Skin epidermis (tissue), 12 donors: ENCODE measurements at regions not wholly inside any gene's neighbourhood (a gene's known extent, or its start where the extent isn't known, plus 50 kb on each side); places are given as distances from the start of the nearest gene placed in this dataset.

Source experiments
- H3K27ac ChIP-seq, 21 experiments: fragments of 200-600 bp; sonication (generic) in 11 of 21; one replicate each; pipeline ENCODE4 v1.5.0; 2020; ENCODE audit warnings: mild to moderate bottlenecking in 3 of 21, inconsistent platforms in 2 of 21, moderate library complexity in 2 of 21
- H3K4me3 ChIP-seq, 7 experiments: fragments of 200-600 bp; sonication (generic) in 2 of 7; one replicate each; pipeline ENCODE4 v1.5.0; 2020; ENCODE audit warnings: inconsistent platforms in 2 of 7, mild to moderate bottlenecking in 2 of 7, moderate library complexity in 1 of 7

- H3K27ac ChIP-seq, result no peak overlapping the region
Observed at GRCh38 chr5:117457656-117458055, 883.0 kb upstream of the SEMA6A start.

GRCh38 chr5:117456866-117457470 is 882.3 kb upstream of the SEMA6A start:
- Histone ChIP-seq H3K27ac (no peak overlapping the region), H3K4me3 (no peak overlapping the region)

More at GRCh38 chr5:117457656-117458055, 883.0 kb upstream of the SEMA6A start:
- H3K4me3 ChIP-seq, result no peak overlapping the region

GRCh38 chr5:117455236-117456233 is 880.9 kb upstream of the SEMA6A start:
- H3K27ac ChIP-seq, result peak overlapping the region in 1 of 21 experiments; percentile 11
- peak overlapping the region in 6 of 7 experiments; percentile 13 to 42 (median 26) for H3K4me3 ChIP-seq

- H3K27ac ChIP-seq, result peak overlapping the region in 1 of 21 experiments; percentile 11
- H3K4me3 ChIP-seq, result peak overlapping the region in 6 of 7 experiments; percentile 13 to 42 (median 26)
Observed at GRCh38 chr5:117454716-117455212, 880.1 kb upstream of the SEMA6A start.

- Histone ChIP-seq H3K4me3 (no peak overlapping the region), H3K27ac (no peak overlapping the region)
Observed at GRCh38 chr5:117436846-117437245, 862.2 kb upstream of the SEMA6A start.

GRCh38 chr5:117435203-117435602 is 860.6 kb upstream of the SEMA6A start:
- H3K4me3 ChIP-seq, result no peak overlapping the region
- no peak overlapping the region for H3K27ac ChIP-seq

GRCh38 chr5:117434254-117434653 is 859.6 kb upstream of the SEMA6A start:
- Histone ChIP-seq H3K27ac (no peak overlapping the region), H3K4me3 (no peak overlapping the region)

GRCh38 chr5:117433818-117434217 is 859.2 kb upstream of the SEMA6A start:
- Histone ChIP-seq H3K4me3 (no peak overlapping the region), H3K27ac (no peak overlapping the region)

- Histone ChIP-seq H3K27ac (no peak overlapping the region), H3K4me3 (no peak overlapping the region)
Observed at GRCh38 chr5:117431091-117431490, 856.5 kb upstream of the SEMA6A start.

- Histone ChIP-seq H3K27ac (no peak overlapping the region), H3K4me3 (no peak overlapping the region)
Observed at GRCh38 chr5:117425163-117425562, 850.5 kb upstream of the SEMA6A start.

- H3K27ac ChIP-seq, result no peak overlapping the region
- no peak overlapping the region for H3K4me3 ChIP-seq
Observed at GRCh38 chr5:117424559-117424958, 849.9 kb upstream of the SEMA6A start.

GRCh38 chr5:117417501-117417900 is 842.9 kb upstream of the SEMA6A start:
- no peak overlapping the region for H3K27ac ChIP-seq
- no peak overlapping the region for H3K4me3 ChIP-seq

- Histone ChIP-seq H3K27ac (no peak overlapping the region), H3K4me3 (no peak overlapping the region)
Observed at GRCh38 chr5:117414926-117415325, 840.3 kb upstream of the SEMA6A start.

GRCh38 chr5:117411701-117412100 is 837.1 kb upstream of the SEMA6A start:
- H3K4me3 ChIP-seq, result no peak overlapping the region
- no peak overlapping the region for H3K27ac ChIP-seq

- Histone ChIP-seq H3K4me3 (no peak overlapping the region), H3K27ac (no peak overlapping the region)
Observed at GRCh38 chr5:117405197-117405596, 830.6 kb upstream of the SEMA6A start.

GRCh38 chr5:117394506-117395157 is 820.0 kb upstream of the SEMA6A start:
- Histone ChIP-seq H3K4me3 (no peak overlapping the region), H3K27ac (no peak overlapping the region)

- Histone ChIP-seq H3K27ac (no peak overlapping the region), H3K4me3 (no peak overlapping the region)
Observed at GRCh38 chr5:117393125-117393524, 818.5 kb upstream of the SEMA6A start.

GRCh38 chr5:117380316-117380715 is 805.7 kb upstream of the SEMA6A start:
- H3K4me3 ChIP-seq, result no peak overlapping the region
- H3K27ac ChIP-seq, result no peak overlapping the region

GRCh38 chr5:117379521-117379920 is 804.9 kb upstream of the SEMA6A start:
- H3K27ac ChIP-seq, result no peak overlapping the region
- H3K4me3 ChIP-seq, result no peak overlapping the region

- H3K27ac ChIP-seq, result no peak overlapping the region
- H3K4me3 ChIP-seq, result no peak overlapping the region
Observed at GRCh38 chr5:117376748-117377147, 802.1 kb upstream of the SEMA6A start.
